ENCODE measurements at regions not wholly inside any gene's neighbourhood (a gene's known extent, or its start where the extent isn't known, plus 50 kb on each side); places are given as distances from the start of the nearest gene placed in this dataset.
A peak's percentile ranks its signal among the peaks of the same experiment; 100 is the strongest.
"Not testable (repeated sequence)": the region's sequence is repeated elsewhere in the genome, so short reads cannot be mapped to it uniquely, and the experiment has no call there.

- DNase-seq: no peak
Observed at GRCh38 chr2:59390581-59390980, 1149.5 kb upstream of the FANCL start.

- DNase-seq: peak; percentile 51
Observed at GRCh38 chr2:59389240-59389639, 1148.1 kb upstream of the FANCL start.

GRCh38 chr2:59385971-59386370 lies 1144.8 kb upstream of the FANCL start:
- DNase-seq: no peak

GRCh38 chr2:59383473-59383872 lies 1142.3 kb upstream of the FANCL start:
- no peak for DNase-seq

DNA sequence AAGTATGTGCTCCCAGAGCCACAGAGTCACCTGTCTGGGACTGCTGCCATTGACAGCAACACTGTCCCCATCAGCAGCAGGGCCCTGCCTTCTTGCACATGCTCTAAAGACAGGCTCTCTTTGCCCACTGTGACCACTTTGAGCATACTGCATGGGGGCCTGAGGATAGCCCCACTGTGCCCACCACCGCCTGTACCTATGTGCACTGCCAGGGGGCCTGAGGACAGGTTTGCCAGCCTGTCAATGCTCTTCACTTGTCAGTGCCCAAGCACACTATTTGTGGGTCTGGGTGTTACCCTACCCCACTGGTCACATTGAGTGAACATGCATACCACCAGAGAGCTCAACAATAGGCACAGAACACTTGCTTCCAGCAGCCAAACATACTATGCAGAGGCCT lies 1137.0 kb upstream of the FANCL start:
- no peak for DNase-seq

DNA sequence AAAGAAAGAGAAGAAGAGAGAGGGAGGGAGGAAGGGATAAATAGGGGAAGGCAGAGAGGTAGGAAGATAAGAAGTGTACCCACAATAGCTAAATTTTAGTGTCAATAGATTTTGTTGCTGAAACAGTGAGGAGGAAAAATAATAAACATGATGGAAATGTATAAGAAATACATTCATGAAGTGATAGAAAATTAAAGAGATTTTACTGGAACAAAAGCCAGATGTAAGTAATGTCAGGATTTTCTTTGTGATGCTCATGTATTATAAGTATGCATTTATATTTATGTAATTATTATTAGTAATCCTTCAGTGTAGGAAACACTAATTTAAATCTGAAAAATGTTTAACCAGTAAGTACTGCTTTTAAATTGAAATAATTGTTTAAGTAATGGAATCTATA lies 1125.2 kb upstream of the FANCL start:
- DNase-seq: no peak

DNA sequence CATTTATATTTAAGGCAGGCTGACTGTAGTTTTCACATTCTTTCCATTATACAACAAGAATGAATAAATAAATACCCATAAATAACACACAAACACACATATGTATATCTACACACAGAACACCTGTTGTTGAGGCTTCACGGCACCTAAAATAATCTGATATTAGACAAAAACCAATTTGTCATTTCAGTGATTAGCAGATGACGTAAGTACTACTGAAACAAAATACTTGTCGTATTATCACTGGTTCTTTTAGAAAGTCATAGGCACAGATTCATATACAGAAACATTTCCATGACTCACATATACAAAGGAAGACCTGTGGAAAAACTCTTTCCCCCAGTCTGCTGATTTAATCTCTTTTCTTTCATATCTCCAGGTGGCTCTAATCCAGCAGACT lies 1113.4 kb upstream of the FANCL start:
- DNase-seq: no peak

GRCh38 chr2:59353306-59353921 lies 1112.3 kb upstream of the FANCL start:
- DNase-seq: no peak

- DNase-seq: no peak
Observed at GRCh38 chr2:59342166-59342565, 1101.0 kb upstream of the FANCL start.

- no peak for DNase-seq
Observed at GRCh38 chr2:59339837-59340207, 1098.7 kb upstream of the FANCL start.

DNA sequence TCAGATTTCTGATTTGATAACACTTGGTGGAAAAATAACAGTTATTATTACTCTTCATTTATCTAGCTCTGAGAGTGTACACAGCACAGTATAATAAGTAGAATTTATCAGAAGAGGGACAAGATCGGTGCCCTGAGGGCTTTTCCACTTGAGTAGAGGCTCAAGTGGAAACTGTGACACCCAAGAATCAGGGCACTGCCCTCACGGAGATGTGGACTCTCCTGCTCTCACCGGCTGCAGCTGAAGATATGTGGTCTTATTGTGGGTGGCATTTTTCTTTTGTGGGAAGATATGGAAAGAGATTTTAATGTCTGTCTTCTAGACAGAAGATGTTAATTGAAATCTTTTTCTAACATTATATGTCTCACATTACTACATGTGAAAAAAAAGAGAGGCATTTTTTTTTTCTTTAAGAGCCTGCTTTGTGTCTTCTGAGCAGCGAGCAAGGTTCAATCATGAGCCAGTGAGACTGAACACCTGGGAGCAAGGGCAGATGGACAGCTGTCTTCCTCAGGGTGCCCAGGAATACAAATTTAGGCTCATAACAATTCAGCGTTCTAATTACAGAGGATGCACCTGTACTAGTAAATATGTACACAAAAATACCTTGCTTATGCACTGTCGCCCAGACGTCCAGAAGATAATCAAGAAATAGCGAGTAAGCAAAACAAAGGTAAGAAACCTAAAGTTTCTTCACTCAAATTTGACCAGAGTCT lies 1098.2 kb upstream of the FANCL start:
- no peak for DNase-seq

GRCh38 chr2:59333007-59333406 lies 1091.9 kb upstream of the FANCL start:
- no peak for DNase-seq

DNA sequence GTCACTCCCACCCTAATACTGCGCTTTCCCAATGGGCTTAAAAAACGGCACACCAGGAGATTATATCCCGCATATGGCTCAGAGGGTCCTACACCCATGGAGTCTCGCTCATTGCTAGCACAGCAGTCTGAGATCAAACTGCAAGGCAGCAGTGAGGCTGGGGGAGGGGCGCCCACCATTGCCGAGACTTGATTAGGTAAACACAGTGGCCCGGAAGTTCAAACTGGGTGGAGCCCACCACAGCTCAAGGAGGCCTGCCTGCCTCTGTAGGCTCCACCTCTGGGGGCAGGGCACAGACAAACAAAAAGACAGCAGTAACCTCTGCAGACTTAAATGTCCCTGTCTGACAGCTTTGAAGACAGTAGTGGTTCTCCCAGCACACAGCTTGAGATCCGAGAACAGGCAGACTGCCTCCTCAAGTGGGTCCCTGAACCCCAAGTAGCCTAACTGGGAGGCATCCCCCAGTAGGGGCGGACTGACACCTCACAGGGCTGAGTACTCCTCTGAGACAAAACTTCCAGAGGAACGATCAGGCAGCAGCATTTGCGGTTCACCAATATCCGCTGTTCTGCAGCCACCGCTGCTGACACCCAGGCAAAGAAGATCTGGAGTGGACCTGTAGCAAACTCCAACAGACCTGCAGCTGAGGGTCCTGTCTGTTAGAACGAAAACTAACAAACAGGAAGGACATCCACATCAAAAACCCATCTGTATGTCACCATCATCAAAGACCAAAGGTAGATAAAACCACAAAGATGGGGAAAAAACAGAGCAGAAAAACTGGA lies 1085.6 kb upstream of the FANCL start:
- not testable (repeated sequence) for DNase-seq

- no peak for DNase-seq
Observed at GRCh38 chr2:59322870-59323269, 1081.7 kb upstream of the FANCL start.

DNA sequence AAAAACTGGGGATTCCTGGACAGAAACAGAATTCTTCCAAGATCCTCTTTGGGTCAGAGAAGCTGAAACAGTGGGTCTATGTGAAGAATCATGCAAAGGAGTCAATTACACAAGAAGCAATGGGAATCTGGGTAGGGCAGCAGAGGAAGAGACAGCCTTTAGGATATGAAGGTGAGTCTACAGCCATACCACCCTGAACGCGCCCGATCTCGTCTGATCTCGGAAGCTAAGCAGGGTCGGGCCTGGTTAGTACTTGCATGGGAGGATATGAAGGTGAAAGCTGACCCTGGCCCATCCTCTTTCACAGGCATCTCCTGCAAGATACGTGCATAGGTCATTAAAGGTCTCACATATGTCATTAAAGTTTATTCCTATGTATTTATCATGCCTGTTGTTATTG lies 1080.9 kb upstream of the FANCL start:
- DNase-seq: no peak

DNA sequence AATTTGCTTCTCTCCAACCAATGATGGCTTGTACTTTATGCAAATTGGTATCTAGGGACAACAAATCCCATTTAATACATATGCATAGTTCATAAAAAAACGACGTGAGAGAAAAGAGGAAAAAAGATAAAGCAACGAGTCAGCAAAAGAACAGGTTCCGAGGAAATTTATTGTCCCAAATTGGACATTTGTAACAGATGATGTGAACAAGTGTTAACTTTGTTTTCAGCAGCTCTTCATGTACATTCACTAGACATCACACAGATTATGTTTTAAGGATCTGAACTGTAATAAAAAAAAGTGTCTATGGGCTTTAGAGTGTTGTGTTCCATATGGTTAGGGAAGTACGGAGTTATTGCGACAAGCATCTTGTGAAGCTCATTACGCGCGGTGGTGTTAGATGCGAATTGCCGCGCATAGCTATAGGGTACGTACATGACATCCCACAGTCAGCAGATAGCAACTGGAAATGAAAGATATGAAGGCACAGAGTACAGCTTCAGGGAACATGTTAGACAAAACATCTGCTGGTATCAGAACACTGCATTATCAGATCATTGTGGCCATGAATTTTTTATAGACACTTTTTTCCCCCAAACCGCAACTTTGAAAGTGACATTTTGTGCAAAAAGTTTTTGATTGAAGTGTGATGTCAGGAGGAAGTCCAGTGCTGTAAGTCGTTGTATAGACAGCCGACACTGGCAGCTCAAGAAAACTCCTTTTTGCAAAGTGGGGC lies 1073.1 kb upstream of the FANCL start:
- DNase-seq: no peak

GRCh38 chr2:59312967-59313940 lies 1072.1 kb upstream of the FANCL start:
- DNase-seq: no peak

- DNase-seq: no peak
Observed at GRCh38 chr2:59312029-59312428, 1070.9 kb upstream of the FANCL start.

GRCh38 chr2:59308108-59308507 lies 1067.0 kb upstream of the FANCL start:
- no peak for DNase-seq

DNA sequence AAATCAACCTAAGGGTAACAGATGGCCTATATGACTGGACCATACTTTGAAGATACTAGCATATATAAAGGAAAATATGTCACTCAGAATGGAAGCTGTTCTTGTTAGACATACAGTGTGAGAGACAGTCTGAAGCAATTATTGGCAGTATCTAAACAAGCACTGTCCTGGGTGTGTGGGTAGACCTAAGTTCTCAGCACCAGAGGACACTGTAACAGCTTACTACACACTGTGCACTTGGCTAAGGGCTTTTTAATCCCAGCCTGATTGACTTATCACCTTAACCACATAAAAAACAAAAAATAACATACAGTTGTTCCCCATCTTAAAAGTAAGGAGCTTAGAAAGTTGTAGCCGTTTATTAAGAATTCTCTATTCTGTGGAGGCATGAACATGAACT lies 1066.1 kb upstream of the FANCL start:
- no peak for DNase-seq

DNA sequence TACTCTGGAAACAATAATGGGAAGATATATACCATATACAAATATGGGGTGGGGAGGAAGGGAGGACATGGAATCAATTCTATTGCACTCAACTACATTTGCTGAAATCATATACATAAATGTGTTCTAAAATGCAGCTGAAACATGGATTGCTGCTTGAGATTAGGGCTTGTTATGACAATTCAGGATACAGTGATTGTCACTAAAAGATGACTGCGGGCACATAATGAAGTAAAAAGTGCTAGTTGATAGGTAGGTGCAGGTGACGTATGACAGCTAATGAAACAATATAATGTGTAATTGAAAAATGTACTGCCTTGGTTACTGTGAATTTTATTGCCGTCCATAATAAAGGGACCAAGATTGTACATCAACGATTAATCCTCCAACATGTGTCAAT lies 1062.1 kb upstream of the FANCL start:
- DNase-seq: no peak

DNA sequence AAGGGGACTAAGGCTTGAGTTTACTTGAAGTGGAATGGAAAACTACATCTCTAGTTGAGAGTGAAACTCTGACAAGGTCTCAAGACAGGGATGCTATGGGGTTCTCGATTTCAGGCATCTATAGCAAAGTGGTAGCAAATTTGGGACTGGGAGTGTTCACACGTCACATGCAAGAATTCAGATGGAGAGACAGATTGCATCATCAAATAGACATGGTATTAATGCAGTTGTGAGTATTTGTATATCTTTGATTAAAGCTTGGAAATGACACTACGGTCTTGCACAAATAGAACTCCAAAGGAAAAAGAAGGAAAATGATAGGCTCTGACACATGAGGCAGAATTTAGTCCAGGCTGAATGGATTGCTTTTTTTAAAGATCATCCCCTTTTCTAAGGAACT lies 1061.6 kb upstream of the FANCL start:
- DNase-seq: no peak

All from fibroblast of skin of back (primary cell).